ENCODE measurements at regions not wholly inside any gene's neighbourhood (a gene's known extent, or its start where the extent isn't known, plus 50 kb on each side); places are given as distances from the start of the nearest gene placed in this dataset.

DNA sequence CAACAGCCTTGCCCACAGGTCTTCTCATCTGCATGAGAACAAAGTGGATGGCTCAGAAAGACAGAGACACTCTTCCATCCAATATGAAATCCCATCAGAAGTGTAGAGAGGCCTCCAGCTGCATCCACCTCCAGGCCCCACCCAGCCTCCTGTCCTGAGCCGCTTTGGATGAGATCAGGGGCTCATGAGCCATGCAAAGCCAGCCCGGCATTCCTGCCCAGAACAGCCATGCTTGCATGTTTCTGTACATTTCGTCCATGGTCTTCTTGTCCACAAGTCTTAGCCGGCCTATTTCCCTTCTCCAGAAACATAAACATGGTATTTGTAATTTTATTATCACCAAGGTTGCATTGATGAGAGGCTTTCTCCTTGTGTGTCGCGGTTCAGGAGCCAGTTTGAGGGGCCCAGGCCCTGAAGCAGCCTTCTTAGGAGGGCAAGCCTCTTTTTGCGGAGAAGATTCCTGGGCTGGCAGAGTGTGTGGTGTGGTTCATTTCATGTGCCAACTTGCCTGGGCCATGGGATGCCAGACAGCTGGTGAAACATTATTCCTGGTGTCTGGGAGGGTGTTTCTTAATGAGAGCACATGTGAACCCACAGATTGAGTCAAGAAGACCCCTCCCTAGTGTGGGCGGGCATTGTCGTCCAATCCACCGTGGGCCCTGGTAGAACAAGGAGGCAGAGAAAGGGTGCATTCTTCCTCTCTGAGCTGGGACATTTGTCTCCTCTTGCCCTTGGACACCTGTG is 928.9 kb downstream of the TBC1D22A start:
- no peak for TF ChIP-seq EZH2 (optimal IDR thresholded peaks at IDR 0.05; ENCODE audit: low read depth, low read length)
- Histone ChIP-seq H3K4me2 (ENCODE audit: low read depth, low read length) (no peak overlapping the region), H3K27me3 (replicated peaks; ENCODE audit: insufficient read depth, low read length) (no peaks in the 10 kb centered on the region), H3K9me3 (replicated peaks; ENCODE audit: insufficient read depth, low read length) (no peaks in the 10 kb centered on the region), H3K36me3 (replicated peaks; ENCODE audit: insufficient read depth, low read length) (no peaks in the 10 kb centered on the region), H3K79me2 (ENCODE audit: low read length) (no peaks in the 10 kb centered on the region), H3K27ac (ENCODE audit: low read length) (no peak overlapping the region), H3K4me3 (ENCODE audit: low read length) (no peak overlapping the region), H3K4me1 (ENCODE audit: low read length) (peaks cover 17% of the 10 kb centered on the region), H3F3A (ENCODE audit: insufficient read depth, low read length) (peaks cover 11% of the 10 kb centered on the region; the same call in 1 of the 2 replicates), H3K9ac (ENCODE audit: low read length) (no peak overlapping the region), H3K9me2 (replicated peaks; ENCODE audit: insufficient read depth, low read length) (no peaks in the 10 kb centered on the region), H2AFZ (ENCODE audit: low read length) (no peak overlapping the region), H4K20me1 (ENCODE audit: insufficient read depth, low read length) (no peaks in the 10 kb centered on the region)
- DNase-seq: no peak

DNA sequence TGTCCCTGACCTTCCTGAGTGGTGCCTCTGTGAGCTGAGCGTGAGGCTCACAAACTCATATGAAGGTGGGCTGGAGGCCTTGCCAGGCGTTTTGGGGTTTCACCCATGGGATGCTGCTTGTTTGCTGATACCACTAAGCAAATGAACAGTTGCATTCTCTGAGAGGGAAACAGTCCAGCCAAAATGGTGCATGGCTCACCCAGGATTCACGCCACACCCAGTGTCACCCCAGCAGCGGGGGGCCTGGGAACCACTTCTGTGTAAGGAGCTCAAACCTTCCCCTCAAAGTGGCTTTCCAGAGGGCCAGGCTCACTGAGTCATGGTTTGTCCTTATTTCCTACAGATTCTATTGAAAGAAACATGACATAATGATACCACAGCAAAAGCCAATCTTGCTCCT is 928.1 kb downstream of the TBC1D22A start:
- Histone ChIP-seq H3K36me3 (replicated peaks; ENCODE audit: insufficient read depth, low read length) (no peaks in the 10 kb centered on the region), H3K27ac (ENCODE audit: low read length) (no peak overlapping the region), H3K9me2 (replicated peaks; ENCODE audit: insufficient read depth, low read length) (no peaks in the 10 kb centered on the region), H4K20me1 (ENCODE audit: insufficient read depth, low read length) (no peaks in the 10 kb centered on the region), H3K4me3 (ENCODE audit: low read length) (no peak overlapping the region), H3K27me3 (replicated peaks; ENCODE audit: insufficient read depth, low read length) (no peaks in the 10 kb centered on the region), H2AFZ (ENCODE audit: low read length) (no peak overlapping the region), H3F3A (ENCODE audit: insufficient read depth, low read length) (peaks cover 8% of the 10 kb centered on the region; the same call in 1 of the 2 replicates), H3K4me2 (ENCODE audit: low read depth, low read length) (no peak overlapping the region), H3K79me2 (ENCODE audit: low read length) (no peaks in the 10 kb centered on the region), H3K9ac (ENCODE audit: low read length) (no peak overlapping the region), H3K9me3 (replicated peaks; ENCODE audit: insufficient read depth, low read length) (no peaks in the 10 kb centered on the region), H3K4me1 (ENCODE audit: low read length) (peaks cover 10% of the 10 kb centered on the region)
- no peak for TF ChIP-seq EZH2 (optimal IDR thresholded peaks at IDR 0.05; ENCODE audit: low read depth, low read length)
- TF ChIP-seq EZH2phosphoT487 (IDR thresholded peaks at IDR 0.05; ENCODE audit: low read length): no peak
- TF ChIP-seq, protein P1, sequence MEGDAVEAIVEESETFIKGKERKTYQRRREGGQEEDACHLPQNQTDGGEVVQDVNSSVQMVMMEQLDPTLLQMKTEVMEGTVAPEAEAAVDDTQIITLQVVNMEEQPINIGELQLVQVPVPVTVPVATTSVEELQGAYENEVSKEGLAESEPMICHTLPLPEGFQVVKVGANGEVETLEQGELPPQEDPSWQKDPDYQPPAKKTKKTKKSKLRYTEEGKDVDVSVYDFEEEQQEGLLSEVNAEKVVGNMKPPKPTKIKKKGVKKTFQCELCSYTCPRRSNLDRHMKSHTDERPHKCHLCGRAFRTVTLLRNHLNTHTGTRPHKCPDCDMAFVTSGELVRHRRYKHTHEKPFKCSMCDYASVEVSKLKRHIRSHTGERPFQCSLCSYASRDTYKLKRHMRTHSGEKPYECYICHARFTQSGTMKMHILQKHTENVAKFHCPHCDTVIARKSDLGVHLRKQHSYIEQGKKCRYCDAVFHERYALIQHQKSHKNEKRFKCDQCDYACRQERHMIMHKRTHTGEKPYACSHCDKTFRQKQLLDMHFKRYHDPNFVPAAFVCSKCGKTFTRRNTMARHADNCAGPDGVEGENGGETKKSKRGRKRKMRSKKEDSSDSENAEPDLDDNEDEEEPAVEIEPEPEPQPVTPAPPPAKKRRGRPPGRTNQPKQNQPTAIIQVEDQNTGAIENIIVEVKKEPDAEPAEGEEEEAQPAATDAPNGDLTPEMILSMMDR (IDR thresholded peaks at IDR 0.05; ENCODE audit: low read length): no peak
- DNase-seq: no peak

DNA sequence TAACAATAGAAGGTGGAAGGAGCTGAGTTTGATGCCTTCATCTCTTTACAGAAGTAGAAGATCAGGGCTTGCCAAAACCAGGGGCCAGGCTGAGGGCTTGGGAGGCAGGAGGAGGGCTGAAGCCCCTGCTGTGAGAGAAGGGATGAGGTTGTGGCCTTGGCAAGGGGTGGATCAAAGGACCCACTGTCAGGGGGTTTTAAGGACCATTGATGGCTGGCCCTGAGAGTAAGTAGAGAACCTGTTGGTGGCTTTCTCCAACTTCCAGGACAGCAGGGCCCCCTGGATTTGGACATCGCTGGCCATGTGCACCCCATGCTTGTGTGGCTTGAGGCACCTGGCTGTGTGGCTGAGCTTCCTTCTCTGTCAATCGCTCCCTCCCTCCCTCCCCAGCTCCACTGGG is 927.7 kb downstream of the TBC1D22A start:
- no peak overlapping the region for H2AFZ ChIP-seq (ENCODE audit: low read length)
- H3K27ac ChIP-seq (ENCODE audit: low read length): no peak overlapping the region
- no peak overlapping the region for H3K4me2 ChIP-seq (ENCODE audit: low read depth, low read length)
- peaks cover 6% of the 10 kb centered on the region; the same call in 1 of the 2 replicates for H3F3A ChIP-seq (ENCODE audit: insufficient read depth, low read length)
- no peaks in the 10 kb centered on the region for H3K9me3 ChIP-seq (replicated peaks; ENCODE audit: insufficient read depth, low read length)
- no peaks in the 10 kb centered on the region for H3K27me3 ChIP-seq (replicated peaks; ENCODE audit: insufficient read depth, low read length)
- H3K9ac ChIP-seq (ENCODE audit: low read length): no peak overlapping the region
- no peaks in the 10 kb centered on the region for H3K36me3 ChIP-seq (replicated peaks; ENCODE audit: insufficient read depth, low read length)
- DNase-seq: no peak
- peaks cover 8% of the 10 kb centered on the region for H3K4me1 ChIP-seq (ENCODE audit: low read length)
- TF ChIP-seq, protein P1 (IDR thresholded peaks at IDR 0.05; ENCODE audit: low read length): no peak
- TF ChIP-seq EZH2 (optimal IDR thresholded peaks at IDR 0.05; ENCODE audit: low read depth, low read length) (no peak), EZH2phosphoT487 (IDR thresholded peaks at IDR 0.05; ENCODE audit: low read length) (no peak)
- no peaks in the 10 kb centered on the region for H3K9me2 ChIP-seq (replicated peaks; ENCODE audit: insufficient read depth, low read length)
- no peak overlapping the region for H3K4me3 ChIP-seq (ENCODE audit: low read length)
- no peaks in the 10 kb centered on the region for H4K20me1 ChIP-seq (ENCODE audit: insufficient read depth, low read length)
- H3K79me2 ChIP-seq (ENCODE audit: low read length): no peaks in the 10 kb centered on the region

DNA sequence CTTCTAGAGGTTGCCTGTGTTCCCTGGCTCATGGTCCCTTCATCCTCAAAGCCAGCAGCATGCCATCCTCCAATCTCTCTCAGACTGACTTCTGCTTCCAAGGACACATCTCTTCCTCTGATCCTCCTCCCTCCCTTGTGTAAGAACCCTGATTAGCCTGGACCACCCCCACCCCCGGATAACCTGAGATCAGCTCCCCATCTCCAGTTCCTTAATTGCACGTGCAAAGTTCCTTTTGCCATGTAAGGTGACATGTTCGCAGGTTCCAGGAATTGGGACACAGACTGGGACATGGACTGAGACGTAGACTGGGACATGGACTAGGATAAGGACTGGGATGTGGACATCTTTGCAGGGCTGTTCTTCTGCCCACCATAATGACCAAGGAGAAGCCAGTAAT is 925.3 kb downstream of the TBC1D22A start:
- no peaks in the 10 kb centered on the region for H3K4me1 ChIP-seq (ENCODE audit: low read length)
- H3K9me3 ChIP-seq (replicated peaks; ENCODE audit: insufficient read depth, low read length): no peaks in the 10 kb centered on the region
- H4K20me1 ChIP-seq (ENCODE audit: insufficient read depth, low read length): no peaks in the 10 kb centered on the region
- H3K9me2 ChIP-seq (replicated peaks; ENCODE audit: insufficient read depth, low read length): no peaks in the 10 kb centered on the region
- no peak overlapping the region for H3K4me3 ChIP-seq (ENCODE audit: low read length)
- H3K4me2 ChIP-seq (ENCODE audit: low read depth, low read length): no peak overlapping the region
- TF ChIP-seq EZH2 (optimal IDR thresholded peaks at IDR 0.05; ENCODE audit: low read depth, low read length): no peak
- TF ChIP-seq EZH2phosphoT487 (IDR thresholded peaks at IDR 0.05; ENCODE audit: low read length): no peak
- TF ChIP-seq, protein P1 (IDR thresholded peaks at IDR 0.05; ENCODE audit: low read length): no peak
- H3K27me3 ChIP-seq (replicated peaks; ENCODE audit: insufficient read depth, low read length): no peaks in the 10 kb centered on the region
- no peak for DNase-seq
- H3K79me2 ChIP-seq (ENCODE audit: low read length): no peaks in the 10 kb centered on the region
- no peak overlapping the region for H2AFZ ChIP-seq (ENCODE audit: low read length)
- no peak overlapping the region for H3K27ac ChIP-seq (ENCODE audit: low read length)
- no peak overlapping the region for H3K9ac ChIP-seq (ENCODE audit: low read length)
- H3K36me3 ChIP-seq (replicated peaks; ENCODE audit: insufficient read depth, low read length): no peaks in the 10 kb centered on the region
- no peaks in the 10 kb centered on the region for H3F3A ChIP-seq (ENCODE audit: insufficient read depth, low read length)

All from MM.1S (cell line).